ENCODE measurements at regions not wholly inside any gene's neighbourhood (a gene's known extent, or its start where the extent isn't known, plus 50 kb on each side); places are given as distances from the start of the nearest gene placed in this dataset.

DNA sequence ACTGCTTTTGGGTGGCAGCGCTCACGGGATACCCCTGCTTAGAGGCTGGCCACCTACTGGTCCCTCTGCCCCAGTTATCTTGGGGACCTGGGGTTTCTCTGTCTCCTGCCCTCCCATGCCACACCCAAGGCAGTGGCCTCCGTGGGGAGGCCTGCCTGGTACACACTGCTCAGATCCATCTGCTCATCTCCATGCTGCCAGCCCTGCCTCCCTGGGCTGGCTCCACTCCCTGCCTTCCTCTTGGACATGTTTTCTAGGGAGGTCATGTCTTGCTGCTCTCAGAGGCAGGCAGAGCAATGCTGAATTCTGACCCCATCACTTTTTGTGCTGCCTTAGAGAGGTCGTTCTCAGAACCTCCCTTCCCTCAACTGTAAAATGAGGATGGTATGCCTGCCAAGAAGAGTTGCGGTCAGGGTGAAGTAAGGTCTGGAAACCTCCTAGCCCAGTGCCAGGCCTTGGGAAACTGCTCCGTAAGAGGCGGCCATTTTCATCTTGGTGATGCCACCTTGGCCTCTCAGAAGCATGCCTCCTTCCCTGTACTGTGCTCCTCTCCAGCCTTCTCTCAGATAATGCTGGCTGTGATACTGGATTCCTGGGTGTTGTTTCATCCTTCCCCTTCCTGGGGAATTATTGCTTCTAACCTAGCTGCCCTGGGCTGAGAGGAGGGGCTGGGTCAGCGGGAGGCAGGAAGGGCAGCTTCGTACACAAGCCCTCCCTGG lies 186.4 kb upstream of the ZBED5 start:
- DNase-seq (ENCODE audit: low spot score), result no peak

DNA sequence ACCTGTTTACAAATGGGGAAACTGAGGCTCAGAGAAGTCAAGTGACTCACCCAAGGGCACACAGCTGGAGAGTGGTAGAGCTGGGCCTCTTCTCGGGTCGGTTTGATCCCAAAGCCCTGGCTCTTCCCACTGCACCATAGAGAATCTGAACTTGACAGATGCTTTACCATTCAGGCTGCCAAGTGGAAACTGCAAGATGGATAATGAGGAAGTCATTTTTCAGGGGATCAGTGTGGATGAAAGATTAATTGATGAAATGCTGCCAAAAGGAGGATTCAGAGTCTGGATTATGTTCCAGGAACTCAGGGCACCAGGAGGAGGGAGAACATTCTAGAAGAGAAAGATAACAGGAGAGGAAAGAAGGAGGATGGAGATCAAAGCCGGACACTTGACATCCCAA lies 185.9 kb upstream of the ZBED5 start:
- no peak for DNase-seq (ENCODE audit: low spot score)

GRCh38 chr11:11039208-11039965 lies 181.5 kb upstream of the ZBED5 start:
- DNase-seq (ENCODE audit: low spot score), result no peak

- DNase-seq (ENCODE audit: low spot score), result no peak
Observed at GRCh38 chr11:11038782-11039181, 180.9 kb upstream of the ZBED5 start.

DNA sequence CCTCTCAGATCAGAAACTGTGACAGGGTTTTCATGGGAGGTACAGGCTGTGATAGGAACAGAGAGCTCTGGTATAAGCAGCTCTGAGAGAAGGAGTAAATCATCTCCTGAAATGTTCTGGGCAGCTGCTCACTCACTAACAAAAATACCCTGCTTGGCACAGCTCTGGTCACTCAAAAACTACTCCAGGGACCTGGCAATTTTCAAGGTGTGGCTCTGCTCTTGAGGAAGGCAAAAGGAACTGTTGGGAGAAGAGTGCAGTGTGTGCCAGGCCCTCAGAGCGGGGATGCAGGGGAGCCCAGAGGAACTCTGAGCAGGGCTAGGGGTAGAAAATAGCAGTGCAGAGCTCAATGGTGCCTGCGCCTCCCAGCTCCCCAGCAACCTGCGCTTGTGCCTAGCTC lies 180.5 kb upstream of the ZBED5 start:
- no peak for DNase-seq (ENCODE audit: low spot score)

- DNase-seq (ENCODE audit: low spot score), result peak; percentile 28
Observed at GRCh38 chr11:11036848-11037732, 179.2 kb upstream of the ZBED5 start.

GRCh38 chr11:11036185-11036847 lies 178.5 kb upstream of the ZBED5 start:
- no peak for DNase-seq (ENCODE audit: low spot score)

GRCh38 chr11:11035331-11035730 lies 177.5 kb upstream of the ZBED5 start:
- no peak for DNase-seq (ENCODE audit: low spot score)

GRCh38 chr11:11034476-11034875 lies 176.6 kb upstream of the ZBED5 start:
- DNase-seq (ENCODE audit: low spot score), result no peak

GRCh38 chr11:11032066-11032465 lies 174.2 kb upstream of the ZBED5 start:
- no peak for DNase-seq (ENCODE audit: low spot score)

GRCh38 chr11:11029027-11029426 lies 171.2 kb upstream of the ZBED5 start:
- no peak for DNase-seq (ENCODE audit: low spot score)

DNA sequence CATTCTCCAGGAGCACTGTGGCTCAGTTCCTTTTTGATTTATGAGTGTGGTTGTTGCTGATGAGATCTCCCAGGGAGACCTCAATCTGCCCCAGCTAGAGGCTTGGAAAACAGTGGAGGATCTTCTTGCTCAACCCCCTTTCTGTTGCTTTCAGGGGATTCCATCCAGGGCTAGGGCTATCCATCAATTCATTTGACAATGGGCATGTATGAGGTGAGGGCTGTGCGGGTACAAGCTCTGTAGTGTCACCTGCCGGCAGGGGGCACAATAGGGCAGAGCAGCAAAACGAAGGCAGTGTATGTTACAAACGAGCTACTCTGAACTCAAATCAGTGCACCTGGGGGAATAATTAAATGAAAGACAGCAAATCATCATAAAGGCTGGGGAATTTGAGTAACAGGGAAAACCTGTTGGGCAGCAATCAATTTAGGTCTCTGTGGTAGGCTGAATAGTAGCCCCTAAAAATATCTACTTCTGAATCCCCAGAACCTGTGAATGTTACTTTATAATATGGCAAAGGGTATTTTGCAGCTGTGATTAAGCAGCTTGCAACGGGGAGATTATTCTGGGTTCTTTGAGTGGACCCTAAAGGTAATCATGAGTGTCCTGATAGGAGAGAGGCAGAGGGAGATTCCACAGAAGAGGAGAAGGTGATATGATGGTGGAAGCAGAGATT lies 170.3 kb upstream of the ZBED5 start:
- peak; percentile 44 for DNase-seq (ENCODE audit: low spot score)

DNA sequence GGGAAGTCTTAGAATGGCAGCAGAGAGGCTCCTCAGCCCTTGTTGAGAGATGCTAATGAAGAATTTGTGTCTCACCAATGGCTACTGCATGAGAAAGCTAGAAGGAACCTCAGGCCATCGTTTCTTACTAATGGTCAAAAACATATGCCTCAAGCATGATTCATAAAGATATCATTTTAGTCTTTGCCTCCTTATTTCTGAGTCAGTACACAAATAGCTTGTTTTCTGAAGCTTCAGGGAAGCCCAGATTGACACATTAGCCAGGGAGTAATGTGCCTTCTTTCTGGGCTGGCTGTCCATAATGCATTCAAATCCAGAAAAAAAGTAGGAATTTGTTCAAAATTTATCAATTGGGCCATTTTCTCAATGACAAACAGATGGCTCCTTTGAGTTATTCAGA lies 169.4 kb upstream of the ZBED5 start:
- DNase-seq (ENCODE audit: low spot score), result no peak

DNA sequence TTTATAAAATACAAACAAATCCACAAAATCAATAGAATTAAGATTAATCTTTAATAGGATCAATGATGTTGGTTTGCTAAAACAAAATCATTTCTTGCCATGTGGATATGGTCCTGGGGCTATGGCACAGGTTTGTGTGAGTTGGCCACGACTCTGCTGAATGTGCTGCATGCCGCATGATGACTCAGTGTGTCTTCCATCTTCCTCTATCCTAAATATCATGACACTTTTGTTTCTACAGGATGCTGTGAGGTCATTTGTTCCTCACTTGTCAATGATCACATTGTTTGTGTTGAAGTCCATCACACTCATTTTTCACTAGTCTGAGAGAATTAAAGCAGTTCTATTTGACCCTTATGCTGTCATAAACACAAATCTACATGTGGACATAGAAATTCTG lies 167.2 kb upstream of the ZBED5 start:
- no peak for DNase-seq (ENCODE audit: low spot score)

DNA sequence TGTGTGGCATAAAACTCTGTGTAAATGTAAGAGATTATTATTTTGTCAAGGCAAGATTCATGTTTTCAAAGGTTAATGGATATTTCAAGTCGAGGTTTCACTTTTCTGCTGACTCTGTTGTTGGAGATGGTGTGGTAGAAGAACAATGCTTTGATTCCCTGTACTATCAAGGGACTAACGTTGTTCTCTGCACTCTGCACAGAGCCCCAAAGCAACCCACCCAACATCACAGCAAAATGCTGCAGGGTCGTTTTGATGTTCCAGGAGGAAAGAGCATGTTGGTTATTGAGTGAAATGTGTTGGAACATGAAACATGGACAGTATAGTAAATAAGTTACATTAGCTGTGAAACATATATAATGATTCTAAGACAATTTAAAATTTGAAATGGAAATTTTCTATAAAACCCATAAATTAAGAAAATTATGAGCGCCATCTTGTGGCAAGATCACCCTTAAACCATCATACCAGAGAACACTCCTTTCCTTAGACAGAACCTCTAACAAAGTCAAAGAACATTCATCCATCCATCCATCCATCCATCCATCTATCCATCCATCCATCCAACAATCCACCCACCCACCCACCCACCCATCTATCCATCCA lies 164.4 kb upstream of the ZBED5 start:
- DNase-seq (ENCODE audit: low spot score), result peak; percentile 38

DNA sequence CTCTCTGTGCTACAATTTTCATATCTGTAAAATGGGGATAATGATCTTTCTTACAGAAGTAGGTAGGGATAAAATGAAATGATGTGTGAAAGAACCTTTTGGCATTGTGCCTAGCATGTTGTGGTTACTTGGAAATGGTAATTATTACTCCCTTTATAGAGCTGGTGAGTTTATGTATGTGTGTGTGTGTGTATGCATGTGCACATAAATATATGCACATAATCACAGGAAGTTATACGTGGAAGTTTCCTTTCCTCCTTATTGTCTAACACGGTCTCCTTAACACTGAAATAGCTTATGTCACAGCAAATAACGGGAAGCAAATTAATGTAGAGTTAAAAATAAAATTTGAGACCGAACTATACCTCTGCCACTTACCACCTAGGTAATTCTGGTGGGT lies 163.7 kb upstream of the ZBED5 start:
- DNase-seq (ENCODE audit: low spot score), result no peak

DNA sequence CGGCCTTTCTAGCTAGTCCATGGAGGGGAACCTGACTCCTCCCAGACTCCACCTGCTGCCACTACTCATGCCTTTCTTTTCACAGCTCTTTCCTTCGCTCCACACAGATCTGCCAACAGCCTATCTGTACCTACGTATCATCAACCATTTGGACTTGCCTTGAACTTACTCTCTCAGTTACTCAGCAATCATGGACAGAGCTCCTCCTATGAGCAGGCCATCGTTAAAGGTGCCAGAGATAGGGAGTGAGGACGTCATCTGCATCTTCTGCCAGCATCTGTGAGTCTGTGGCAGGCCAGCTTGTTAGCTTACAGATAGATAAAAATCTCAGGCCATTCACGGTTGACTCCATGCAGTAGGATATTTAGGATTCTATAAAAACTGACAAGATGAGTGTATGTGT lies 162.9 kb upstream of the ZBED5 start:
- DNase-seq (ENCODE audit: low spot score), result no peak

GRCh38 chr11:11020219-11020726 lies 162.4 kb upstream of the ZBED5 start:
- no peak for DNase-seq (ENCODE audit: low spot score)

GRCh38 chr11:11016943-11017342 lies 159.1 kb upstream of the ZBED5 start:
- no peak for DNase-seq (ENCODE audit: low spot score)

GRCh38 chr11:11016068-11016467 lies 158.2 kb upstream of the ZBED5 start:
- DNase-seq (ENCODE audit: low spot score), result no peak

- DNase-seq (ENCODE audit: low spot score), result no peak
Observed at GRCh38 chr11:11011617-11012016, 153.8 kb upstream of the ZBED5 start.
